Left renal pelvis (tissue), 4 donors: ENCODE measurements at regions not wholly inside any gene's neighbourhood (a gene's known extent, or its start where the extent isn't known, plus 50 kb on each side); places are given as distances from the start of the nearest gene placed in this dataset.

Source experiments
- DNase-seq, 4 donors: peaks; one replicate each; pipeline ENCODE4 v3.0.0-alpha.2; 2013; ENCODE audit warnings: low read depth in 4 of 4, low spot score in 3 of 4

DNA sequence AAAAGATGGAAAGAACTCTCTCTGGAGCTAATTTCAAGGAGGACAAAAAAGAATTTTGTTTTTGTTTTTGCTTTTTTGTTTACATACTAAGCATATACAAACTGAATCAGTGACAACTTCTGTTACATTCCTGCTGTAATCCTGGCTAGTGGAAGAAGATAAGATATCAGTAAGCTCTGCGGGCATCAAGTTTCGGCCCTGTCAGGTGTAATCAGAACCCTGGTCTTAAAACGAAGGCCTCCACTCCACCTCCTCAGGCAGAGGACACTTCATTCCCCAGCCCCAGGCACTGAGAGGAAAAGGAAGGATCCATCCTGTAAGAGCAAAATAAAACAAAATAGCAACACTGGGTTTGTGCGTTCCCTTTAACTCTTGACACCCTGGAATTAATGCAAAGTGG is 88.9 kb upstream of the ARHGAP29 start:
- DNase-seq: no peak

DNA sequence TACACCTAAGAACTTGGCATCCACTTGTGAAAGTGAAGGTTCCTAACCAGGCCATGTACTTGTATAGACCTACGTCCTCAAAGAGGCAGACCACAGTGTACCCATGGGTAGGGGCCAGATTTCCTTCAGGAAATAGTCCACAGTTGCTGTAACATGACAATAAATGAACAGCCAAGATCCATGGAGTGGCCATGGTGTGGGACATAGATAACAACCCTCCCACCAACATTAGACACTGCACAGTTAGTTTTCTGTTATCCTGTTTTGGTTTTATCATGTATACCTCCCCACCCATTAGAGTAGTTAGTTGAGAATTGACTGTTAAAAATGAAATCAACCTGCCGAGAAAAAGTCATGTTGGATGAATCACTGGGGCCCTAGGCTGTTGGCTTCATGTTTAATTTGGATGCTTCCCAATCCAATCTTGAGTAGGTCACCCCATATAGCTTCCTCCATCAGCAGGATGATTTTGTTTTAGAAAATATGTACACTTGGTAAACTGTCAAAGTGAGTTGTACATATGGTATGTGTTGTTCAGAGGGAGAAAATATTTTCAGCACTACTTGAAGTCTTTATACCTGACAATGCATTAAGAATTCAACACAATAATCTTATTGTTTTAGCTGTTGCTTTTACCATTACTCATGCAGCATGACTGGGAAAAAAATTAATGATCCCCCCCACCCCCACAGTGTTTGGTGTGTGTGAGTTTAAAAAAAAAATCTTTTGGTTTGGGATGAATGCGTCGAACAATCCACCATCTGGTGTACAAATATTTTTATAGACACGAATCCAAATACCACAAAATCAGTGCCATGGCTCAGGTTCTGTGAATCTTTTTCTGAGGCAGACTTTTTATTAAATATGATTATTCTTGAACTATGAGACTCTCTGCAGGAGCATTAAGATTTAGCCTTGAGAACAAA is 88.3 kb upstream of the ARHGAP29 start:
- no peak for DNase-seq

DNA sequence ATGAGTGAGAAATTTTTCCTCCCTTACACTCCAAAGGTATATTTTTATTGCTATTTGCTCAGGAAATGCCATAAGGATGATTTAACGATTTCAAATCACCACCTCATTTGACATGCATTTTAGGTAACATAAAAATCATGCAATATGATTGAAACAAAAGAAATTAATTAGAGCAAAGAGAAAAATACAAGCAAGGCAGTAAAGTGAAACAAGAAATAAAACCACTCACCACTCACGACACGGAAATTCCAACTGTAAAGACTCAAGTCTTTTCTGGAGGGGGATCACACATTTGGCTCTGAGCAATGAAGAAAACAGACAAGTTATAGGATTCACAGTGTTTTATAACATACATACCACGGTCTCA is 86.8 kb upstream of the ARHGAP29 start:
- no peak for DNase-seq

DNA sequence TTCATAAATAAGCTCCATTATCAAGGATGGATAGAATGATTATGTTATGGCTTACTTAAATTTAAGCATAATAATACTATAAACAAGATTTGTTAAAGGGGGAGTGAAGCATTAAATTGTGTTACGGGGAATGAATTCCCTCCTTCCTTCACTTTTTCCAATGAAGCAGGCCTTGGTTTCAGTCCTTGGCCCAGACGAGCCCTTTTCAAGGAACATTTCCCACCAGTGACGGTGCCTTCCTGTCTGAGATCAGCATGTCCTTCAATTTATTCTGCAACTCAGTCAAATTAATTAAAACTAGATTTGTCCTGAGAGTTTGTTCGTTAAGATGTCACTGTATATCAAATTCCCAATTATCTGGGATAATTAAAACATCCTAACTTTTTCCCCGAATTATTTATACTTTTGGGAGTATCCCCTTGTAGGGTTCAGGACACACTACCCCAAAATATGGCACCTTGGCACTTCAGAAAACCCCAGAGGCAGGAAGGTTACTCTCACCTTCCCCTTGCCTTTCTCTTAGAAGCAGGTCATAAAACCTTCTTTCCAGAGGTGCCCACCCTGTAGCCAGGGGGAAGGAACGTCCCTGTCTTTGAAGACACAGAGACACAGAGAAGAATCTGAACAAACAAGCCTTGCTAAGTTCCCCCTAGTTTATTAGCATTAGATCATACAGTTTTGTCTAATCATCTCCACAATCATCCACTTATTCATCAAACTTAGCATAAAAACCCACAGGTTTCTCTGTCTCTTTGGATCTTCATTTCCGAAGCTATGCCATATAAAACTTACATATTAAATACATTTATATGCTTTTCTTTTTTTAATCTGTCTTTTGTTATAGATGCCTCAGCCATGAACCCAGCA is 86.2 kb upstream of the ARHGAP29 start:
- DNase-seq: no peak

DNA sequence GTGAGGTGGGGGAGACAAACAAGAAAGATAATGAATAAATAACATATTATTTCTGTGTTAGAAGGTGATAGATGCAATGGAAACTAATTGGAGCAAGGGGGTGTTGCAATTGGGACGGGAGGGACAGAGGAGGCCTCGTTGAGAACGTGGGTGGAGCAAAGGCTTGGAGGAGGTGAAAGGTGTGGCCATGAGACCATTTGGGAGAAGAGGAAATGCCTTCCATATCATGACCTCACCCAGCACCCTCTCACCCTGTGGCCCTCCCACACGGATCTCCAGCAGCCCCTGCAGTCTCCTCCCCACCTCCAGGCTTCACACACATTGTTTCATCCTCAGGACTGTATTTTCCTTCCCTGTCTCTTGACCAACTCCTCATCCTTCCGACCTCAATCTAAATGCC is 85.3 kb upstream of the ARHGAP29 start:
- DNase-seq: no peak

DNA sequence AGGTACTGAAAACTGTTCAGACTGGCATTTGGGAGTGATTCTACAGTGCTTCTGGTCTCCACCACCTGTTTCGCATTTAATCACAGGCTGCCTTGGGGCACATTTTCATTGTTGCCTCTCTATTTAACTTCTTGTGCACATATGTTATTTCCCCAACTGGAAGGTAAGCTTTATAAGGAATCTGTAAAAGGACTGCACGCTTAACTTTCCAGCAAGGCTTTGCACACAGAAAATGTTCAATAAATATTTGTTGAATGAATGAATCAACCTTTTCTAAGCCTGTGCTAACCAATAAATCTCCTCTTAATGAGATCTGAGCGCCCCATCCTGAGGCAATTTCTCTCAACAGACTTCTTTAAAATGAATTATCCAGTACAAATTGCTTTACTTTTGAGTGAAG is 84.3 kb upstream of the ARHGAP29 start:
- no peak for DNase-seq

DNA sequence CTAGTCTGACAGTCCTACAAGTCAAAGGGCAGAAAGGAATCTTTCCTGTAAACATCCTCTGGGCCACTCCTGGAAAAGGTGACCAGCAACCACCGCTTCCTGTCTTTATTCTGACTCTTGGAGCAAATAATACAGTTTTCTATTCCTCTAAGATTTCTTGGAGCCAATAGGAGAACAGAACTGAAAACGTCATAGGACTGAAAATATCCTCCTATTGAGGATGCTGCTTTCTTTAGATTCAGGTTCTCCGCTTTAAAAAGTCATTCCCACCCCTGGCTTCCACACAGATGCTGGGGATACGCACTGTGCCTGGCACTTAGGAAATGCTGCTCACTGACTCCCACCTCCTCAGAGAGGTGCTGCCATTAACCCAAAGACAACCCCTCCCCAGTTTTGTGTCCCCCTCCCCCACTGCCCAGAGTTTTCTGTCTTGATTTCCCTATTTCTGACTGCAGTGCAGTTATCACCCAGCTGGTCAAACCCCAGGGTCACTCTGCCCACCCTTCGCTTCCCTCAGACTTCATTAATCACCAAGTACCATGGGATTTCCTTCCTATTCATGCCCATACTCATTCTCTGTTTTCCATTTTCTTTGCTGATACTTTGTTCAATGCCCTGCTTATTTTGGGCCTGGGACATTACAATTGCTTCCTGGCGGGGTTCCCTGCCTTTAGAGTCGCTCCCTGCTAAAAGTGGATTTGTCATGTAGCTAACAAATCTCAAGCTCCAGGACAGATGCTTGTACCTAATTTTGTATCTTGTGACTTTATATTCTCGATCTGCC is 82.1 kb upstream of the ARHGAP29 start:
- no peak for DNase-seq

DNA sequence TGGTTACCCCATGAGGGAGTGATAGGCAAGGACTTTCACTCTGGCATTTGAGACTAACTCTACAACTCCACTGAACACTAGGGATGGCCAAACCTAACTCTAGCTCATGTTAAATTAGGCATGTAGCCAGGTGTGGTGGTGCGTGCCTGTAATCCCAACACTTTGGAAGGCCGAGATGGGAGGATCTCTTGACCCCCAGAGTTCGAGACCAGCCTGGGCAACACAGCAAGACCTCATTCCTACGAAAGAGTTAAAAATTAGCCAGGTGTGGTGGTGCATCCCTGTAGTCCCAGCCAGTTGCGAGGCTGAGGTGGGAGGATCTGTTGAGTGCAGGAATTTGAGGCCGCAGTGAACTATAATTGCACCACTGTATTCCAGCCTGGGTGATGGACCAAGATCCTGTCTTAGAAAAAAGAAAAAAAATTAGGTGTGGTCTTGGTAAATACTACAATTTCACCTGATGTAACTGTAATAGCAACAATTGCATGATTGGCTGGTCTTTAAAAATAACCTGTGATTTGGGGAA is 81.2 kb upstream of the ARHGAP29 start:
- no peak for DNase-seq

DNA sequence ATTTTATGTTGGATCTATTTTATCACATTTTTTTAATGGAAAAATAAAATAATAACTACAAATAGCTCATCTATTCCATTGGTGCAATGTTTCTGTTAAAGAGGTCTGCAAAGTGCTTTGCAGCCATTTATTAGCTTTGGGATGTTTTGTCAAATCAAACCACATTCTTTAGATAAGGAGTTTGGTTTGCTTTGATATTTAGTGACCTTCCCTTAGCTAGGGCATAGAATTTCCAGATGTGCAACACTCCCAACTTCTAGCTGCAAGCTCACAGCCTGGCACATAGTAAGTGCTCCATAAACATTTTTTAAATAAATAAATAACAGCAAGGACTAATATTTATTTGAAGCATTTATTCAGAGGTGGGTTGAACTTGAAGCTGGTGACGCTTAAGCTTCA is 80.4 kb upstream of the ARHGAP29 start:
- no peak for DNase-seq

DNA sequence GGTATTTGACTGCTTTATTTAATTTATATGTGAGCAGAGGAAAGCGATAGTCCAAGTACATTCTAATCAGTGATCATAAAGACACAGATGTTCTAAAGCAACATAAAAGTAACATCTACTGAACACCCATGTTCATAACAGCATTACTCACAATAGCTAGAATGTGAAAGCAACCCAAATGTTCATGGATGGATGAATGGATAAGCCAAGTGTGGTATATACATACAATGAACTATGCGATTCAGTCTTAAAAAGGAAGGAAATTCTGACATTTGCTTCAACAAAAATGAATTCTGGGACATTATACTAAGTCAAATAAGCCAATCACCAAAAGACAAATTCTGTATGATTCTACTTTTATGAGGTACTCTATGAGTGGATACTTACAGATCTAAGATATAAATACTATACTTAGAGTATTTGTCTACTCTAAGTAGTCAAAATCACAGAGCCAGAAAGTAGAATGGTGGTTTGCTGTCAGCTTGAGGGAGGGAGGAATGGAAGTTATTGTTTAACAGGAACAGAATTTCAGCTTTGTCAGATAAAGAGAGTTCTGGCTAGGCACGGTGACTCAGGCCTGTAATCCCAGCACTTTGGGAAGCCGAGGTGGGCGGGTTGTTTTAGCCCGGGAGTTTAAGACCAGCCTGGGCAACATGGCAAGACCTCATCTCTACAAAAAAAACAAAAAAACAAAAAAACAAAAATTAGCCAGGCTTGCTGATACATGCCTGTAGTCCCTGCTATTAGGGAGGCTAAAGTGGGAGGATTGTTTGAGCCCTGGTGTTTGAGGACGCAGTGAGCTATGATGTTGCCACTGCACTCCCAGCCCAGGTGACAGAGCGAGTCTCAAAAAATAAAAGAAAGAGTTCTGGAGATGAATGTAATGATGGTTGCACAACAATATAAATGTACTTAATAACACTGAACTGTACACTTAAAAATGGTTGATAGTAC is 79.7 kb upstream of the ARHGAP29 start:
- no peak for DNase-seq

DNA sequence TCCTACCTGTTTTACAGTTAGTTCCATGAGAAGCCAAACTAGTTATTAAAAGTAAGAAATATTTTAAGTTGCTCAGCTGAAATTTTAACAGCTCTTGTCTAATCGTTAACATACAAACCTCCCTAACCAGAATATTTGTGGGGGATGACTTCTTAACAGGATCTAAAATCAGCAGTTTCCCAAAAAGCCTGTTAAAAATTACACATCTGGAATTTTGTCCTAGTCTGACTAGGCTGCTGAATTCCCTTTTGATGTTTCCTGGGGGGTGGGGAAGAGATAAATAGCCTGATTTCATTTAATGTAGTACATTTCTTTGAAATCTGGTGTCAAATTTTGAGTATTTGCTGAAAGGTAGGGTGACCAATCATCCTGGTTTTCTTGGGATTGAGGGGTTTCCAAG is 78.8 kb upstream of the ARHGAP29 start:
- no peak for DNase-seq

DNA sequence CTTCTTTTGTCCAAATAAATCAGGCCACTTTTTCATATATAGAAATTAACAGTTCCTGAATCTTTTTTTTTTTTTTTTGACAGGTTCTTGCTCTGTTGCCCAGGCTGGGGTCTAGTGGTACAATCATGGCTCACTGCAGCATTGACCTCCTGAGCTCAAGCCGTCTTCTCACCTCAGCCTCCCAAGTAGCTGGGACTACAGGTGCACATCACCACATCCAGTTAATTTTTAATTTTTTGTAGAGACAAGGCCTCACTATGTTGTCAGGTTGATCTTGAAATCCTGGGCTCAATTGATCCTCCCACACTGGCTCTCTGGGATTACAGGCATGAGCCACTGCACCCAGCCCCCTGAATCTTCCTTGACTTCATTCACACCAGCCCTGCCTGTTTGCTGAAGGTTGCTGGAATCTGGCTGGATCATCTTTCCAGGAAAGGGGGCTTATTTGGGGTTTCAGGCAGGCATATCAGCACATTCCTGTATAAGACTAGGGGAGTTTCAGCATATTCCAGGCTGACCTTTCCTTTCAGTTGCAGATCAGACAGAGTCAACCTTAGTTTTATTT is 78.2 kb upstream of the ARHGAP29 start:
- no peak for DNase-seq

DNA sequence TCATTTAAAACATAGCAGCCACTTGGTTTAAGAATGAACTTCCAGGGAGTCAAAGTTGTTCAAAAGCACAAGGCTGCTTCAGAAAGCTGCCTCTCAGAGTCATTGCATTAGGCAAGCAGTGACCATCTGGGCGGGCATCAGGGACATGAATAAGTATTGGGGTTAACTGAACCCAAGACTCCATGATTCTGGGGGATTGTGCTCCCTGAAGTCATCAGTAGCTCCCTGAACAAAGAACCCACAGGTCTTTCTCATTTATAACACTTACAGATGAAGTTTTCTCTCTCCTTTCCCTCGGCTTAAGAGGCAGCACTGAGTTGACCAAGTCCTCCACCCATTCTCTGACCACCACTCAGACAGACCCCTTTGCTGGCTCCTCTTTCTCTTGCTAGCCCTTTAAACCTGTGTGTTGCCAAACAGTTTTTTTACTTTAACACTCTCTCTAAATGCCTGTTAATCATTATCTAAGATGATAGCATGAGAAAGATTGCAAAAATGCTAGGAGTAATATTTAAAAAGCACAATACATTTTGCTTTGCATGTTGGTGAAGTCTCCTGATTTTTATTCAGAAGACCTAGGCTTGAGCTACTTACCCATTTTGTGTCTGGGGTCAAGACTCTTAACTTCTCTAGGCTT is 77.0 kb upstream of the ARHGAP29 start:
- no peak for DNase-seq

DNA sequence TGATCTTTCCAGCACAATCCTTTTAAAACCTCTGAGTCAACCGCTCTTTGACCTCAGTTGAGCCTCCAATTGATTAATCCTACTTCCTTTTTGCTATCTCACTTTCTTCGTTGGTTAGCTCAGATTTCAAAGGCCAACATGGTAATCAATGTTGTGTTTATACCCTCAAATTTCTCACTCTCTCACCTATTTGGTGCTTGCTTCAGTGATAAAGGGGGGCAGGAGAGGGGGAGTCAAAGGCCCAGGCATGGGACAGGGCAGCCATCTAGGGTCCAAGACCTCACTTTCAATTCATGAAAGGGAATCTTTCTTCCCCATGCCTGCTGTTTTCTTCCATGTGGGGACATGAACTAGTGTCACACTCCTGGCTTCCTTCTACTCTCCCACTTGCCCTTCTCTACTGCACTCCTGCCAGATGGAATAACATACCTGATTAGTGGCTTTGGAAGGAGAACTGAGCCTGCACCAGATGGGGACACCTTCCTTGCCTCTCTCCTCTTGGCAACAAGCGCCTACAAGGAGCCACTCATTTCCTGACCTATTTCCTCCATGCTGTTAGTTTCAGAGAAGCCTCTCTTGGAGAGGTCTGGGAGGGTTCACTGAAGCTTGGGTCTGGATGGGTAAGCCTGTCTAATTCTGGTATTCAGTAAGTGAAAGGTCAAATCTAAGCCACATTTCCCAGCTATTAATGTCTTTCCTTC is 73.3 kb upstream of the ARHGAP29 start:
- no peak for DNase-seq

DNA sequence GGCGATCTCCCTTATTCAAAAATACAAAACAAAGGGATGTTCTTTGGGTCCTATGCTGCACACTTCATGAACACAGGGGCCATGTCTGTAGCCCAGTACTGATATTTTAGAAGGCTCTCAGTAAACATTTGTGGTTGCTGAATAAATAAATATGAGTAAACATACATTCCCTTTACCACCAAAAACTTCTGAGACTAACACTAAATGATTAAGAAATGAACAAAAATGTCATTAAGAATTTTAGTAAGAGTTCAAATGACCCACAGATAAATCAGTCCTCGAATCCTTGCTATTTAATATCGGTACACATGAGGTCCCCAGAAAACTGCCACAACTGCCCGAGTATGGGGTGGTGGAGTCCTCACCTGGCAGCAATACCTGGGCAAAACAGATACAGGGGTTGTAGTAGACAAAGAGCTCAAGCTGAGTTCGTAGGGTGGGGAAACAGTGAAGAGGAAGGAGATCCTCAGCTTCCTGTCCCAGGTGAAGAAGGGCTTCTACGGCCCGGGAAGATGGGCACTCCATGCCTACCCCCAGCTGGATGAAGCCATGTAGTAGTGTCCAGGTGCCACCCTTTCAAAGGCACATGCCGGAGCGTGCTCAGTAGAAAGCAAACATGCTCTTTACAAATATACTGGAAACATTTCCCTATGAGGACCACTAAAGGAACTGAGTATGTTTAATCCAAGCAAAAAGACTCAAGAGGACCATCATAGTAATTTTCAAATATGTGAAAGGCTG is 72.6 kb upstream of the ARHGAP29 start:
- DNase-seq: no peak

DNA sequence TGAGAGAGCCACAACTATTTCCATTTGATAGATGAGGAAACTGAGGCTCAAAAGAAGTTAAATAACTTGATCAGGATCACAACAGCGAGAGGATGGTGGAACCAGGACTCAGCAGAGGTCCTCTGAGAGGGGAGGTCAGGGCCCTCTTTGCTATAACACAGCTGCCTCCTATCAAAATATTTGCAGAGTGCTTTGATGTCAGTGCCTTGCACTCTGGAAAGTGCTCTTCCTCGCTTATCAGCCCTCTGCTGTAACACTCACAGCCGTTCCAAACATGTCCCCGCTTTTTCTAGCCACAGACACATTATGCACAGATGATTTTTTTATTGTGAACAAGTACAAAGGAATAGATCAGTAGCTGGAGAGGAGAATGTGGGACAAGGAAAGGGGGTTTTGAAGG is 71.8 kb upstream of the ARHGAP29 start:
- DNase-seq: no peak

DNA sequence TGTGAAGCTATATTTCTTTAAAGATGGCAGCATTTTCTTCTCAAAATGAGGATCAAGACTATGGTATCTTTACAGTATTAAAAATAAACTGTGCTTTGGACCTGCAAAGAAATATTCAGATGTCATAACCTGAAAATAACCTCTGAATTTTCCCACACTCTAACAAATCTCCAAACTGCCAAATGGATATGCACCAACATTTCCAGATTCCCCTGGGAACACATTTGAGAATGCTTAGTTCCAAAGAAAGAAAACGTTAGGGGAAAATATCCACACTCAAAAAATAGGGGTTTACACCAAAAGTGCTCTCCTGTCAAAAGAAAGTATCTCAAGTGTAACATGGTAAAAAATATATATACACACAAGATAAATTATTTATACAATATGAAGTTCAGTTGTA is 69.1 kb upstream of the ARHGAP29 start:
- no peak for DNase-seq

DNA sequence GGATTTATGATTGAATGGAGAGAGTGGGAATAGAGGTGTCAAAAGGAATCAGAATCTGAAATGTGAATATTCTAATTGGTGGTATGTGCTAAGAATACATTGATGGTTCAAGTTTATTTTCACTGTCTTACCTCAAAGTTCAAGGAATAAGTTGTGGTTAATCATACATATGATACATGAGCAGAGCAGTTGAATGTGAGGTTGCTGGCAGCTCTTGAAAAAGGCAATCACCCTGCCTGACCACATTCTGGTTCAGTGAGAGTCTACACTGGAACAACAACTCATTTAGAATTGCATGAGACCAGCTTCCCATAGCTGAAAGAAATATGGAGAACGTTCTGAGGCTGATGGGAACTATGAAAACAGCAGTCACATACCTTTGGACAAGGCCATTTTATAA is 68.3 kb upstream of the ARHGAP29 start:
- no peak for DNase-seq
